ENCODE measurements at regions not wholly inside any gene's neighbourhood (a gene's known extent, or its start where the extent isn't known, plus 50 kb on each side); places are given as distances from the start of the nearest gene placed in this dataset.

DNA sequence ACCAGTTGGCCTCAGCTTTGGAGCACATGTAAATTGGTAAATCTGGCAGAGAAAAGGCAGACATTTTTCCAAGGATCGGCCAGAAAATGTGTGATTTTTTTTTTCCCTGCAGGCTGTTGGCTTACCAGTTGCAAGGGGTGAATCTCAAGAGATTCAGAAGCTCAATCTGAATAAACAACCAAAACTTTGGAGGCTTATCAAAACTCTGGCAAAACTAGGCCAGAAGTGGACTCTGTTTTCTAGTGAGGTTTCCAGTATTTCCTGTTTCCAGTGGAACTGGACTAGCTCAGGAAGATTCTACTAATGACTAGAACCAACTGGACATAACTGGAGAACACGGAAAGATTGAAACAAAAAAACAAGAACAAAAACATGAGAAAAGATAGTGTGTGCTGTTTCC lies 191.3 kb downstream of the SMIM20 start:
- TF ChIP-seq EZH2 (IDR thresholded peaks at IDR 0.05; ENCODE audit: borderline replicate concordance, low read depth, low read length, severe bottlenecking) = no peak
- TF ChIP-seq, protein P1, sequence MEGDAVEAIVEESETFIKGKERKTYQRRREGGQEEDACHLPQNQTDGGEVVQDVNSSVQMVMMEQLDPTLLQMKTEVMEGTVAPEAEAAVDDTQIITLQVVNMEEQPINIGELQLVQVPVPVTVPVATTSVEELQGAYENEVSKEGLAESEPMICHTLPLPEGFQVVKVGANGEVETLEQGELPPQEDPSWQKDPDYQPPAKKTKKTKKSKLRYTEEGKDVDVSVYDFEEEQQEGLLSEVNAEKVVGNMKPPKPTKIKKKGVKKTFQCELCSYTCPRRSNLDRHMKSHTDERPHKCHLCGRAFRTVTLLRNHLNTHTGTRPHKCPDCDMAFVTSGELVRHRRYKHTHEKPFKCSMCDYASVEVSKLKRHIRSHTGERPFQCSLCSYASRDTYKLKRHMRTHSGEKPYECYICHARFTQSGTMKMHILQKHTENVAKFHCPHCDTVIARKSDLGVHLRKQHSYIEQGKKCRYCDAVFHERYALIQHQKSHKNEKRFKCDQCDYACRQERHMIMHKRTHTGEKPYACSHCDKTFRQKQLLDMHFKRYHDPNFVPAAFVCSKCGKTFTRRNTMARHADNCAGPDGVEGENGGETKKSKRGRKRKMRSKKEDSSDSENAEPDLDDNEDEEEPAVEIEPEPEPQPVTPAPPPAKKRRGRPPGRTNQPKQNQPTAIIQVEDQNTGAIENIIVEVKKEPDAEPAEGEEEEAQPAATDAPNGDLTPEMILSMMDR (IDR thresholded peaks at IDR 0.05; ENCODE audit: borderline replicate concordance, extremely low read depth, low read length, poor library complexity, severe bottlenecking) = no peak
